HG03457 (cell line): ENCODE measurements at regions not wholly inside any gene's neighbourhood (a gene's known extent, or its start where the extent isn't known, plus 50 kb on each side); places are given as distances from the start of the nearest gene placed in this dataset.

Experiments used
- ATAC-seq: cut with Tn5 transposase; IDR thresholded peaks from one replicate; pipeline ENCODE4 v1.9.1; 2021; ENCODE audit warnings: moderate number of reproducible peaks; ENCODE audit not compliant: unreplicated experiment

DNA sequence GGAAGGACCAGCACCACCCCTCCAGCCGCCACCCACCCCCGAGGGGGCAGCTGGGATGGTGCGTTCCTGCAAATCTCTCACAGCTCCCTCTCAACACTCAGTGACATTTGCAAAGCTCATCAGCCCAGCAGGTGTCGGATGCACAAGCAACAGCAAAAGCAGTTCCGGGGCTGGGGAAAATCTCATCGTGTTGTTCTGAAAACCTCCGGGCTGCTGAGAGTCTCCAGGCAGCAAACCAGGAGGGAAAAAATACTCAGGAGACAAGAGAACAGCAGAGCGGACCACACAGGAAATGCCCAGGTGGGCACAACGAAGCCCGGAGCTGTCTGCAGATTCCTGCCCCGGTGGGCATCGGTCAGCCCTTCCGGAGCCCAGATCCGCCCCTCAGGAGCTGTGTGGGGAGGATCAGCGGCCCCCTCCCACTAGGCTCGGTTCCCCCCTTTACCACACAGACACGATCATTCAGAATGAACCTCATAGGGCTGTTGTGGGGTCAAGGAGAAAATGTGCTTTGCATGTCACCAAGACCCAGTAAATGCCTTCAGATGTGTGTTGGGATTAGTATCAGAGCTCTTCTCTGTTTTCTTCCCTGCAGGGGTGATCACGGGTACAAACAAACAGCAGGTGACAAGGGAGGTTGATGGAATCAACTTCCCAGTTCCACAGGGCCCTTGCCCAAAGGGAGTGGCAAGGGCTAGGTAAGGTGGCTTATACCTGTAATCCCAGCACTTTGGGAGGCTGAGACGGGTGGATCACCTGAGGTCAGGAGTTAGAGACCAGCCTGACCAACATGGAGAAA is 127.0 kb upstream of the TIAM1 start:
- no peak for ATAC-seq

DNA sequence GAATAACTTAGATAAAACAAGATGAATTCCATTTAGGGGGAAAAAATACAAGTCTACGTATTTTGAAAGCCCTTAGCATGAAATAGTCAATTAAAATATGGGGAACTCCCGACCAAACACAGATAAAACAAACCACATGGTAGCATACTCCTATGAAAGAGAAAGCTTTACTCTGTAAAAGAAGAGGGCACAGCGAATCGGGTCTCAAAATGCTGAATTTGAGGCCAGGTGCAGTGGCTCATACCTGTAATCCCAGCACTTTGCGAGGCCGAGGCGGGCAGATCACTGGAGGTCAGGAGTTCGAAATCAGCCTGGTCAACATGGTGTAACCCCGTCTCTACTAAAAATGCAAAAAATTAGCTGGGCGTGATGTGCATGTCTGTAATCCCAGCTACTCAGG is 116.9 kb upstream of the TIAM1 start:
- no peak for ATAC-seq

DNA sequence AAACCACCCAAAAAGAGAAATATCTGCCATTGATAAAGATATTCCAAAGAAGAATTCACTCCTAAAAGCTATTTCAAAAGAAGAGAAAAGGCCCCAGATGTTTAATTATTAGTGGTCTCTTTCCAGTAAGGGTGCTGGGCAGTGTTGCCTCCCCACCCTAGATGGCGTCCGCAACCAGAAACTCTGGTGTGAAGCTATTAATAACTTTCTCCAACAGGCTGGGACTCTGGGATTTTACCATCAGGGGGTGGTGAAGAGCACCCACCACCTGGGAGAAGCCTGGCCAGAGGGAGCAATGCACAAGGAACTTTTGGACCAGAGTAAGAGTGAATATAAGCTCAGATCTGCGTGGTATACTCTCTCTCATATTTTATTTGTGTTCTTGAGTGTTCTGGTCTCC is 115.4 kb upstream of the TIAM1 start:
- ATAC-seq: no peak

DNA sequence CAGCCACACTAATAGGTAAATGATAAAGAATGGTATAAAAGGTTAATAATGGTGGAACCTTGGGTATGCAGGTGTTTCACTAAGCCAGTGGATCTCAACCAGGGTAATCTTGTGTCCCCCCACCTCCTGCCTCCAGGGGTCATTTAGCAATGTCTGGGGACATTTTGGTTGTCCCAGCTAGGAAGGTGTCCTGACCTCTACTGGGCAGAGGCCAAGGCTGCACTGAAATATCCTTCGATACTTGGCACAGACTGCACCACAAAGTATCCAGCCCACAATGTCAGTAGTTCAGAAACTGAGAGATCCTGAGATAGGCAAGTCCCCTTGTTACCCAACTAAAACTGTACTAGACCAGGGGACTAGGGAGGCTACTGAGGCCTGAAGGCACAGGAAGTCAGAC is 113.6 kb upstream of the TIAM1 start:
- ATAC-seq: no peak

DNA sequence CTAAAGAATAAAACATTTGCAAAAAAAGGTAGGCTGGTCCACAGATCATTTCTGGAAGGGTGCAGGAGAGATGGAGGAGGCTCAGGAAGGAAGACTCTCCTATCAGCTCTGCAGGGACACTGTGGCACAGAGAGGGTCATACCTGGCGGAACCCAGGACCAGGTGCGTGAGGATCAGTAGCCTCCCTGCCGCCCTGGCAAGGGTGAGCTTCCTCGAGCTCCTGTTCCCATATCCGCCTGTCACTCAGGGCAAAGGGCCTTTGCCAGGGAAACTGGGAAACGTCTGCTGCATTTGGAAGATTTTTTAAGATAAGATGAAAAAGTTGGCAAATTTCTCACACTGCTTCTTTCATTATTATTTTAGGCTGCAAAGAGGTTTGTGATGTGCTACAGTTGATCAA is 112.1 kb upstream of the TIAM1 start:
- no peak for ATAC-seq

DNA sequence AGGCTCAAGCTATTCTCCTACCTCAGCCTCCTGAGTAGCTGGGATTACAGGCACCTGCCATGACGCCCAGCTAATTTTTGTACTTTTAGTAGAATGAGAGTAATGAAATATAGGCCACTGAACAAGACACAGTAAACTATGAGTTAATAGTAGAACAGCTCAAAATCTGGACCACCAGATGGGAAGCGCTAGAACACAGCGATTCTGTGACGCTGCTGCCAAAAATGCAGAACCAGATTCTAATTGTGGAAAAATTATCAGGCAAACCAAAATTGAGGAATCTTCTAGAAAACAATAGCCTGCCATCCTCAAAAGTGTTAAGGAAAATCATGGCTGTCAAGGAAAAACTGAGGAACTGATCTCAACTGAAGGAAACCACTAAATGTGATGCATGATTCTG is 111.4 kb upstream of the TIAM1 start:
- no peak for ATAC-seq

DNA sequence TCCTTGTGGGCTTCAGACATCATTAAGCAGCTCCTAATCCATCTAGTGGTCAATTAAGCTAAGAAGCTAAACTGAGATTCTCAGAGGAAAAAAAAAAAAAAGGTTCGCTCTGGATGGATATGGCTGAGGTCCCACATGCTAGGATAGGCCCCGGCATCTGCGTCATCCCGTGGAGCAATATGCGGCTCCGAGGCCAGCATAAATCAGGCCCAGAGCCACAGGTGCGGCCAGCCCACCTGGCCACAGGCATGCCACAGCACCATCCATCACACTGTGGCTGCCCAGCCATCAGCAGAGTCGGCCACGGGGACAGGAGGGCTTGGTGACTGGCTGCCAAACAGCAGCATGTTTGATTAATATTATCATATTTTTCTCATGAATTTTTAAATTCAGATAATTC is 106.9 kb upstream of the TIAM1 start:
- no peak for ATAC-seq

DNA sequence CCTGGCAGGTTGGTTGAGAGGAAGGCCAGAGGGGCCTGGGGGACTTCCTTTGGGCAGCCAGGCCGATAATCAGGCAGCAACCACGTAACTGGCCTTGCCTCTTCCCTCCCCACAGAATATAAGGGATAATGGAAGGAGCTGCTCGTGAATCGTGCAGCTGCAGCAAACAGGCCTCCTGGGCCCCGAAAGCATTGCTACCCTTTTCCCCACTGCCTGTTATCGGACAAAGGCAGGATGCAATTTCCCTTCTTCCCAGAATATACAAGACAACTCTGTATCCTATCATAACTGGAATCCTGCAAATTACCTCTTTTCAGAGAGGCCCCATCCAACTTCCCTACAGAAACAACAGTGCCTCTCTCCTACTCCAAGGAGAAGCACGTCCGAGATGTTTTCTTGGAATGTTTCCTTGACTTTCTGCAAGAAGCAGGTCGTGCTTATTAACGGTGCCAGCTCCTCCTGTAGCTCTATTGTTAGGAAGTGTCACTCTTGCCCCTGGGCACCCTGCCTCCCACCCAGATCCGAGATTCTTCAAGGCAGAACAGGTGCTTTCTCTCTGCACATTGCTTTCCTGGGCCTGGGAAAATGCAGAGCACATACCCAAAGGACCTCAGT is 106.0 kb upstream of the TIAM1 start:
- ATAC-seq: no peak

DNA sequence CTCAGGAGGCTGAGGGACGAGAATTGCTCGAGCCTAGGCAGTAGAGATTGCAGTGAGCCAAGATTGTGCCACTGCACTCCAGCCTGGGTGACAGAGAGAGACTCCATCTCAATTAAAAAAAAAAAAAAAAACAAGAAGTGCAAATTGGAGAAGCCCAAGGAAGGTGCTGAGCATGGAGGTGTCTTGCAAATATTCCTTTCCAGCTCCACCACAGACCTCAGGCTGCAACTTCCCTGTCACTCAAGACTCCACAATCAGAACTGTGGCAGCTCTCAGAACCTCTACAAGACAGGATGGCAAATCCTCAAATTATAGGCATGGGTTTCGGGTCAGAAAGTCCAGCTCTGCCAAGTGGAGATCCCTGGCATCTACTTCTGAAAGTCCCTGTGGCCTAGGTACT is 104.4 kb upstream of the TIAM1 start:
- ATAC-seq: no peak

DNA sequence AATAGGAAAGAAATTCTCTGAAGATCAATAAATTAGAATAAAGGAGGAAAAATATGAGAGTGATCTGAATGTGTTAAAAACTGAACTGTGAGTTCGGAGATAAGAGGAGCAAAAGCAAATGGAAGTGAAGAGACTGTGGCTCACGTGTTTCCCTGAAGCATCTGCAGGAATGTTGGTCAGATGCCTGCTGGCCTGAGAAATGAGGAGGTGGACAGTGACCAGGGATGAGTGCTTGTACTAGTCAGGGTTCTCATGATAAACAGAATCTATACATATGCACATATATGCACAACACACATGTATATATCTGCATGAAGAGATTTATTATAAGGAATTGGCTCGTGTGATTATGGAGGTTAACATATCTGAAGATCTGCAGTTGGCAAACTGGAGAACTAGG is 103.4 kb upstream of the TIAM1 start:
- ATAC-seq: no peak

DNA sequence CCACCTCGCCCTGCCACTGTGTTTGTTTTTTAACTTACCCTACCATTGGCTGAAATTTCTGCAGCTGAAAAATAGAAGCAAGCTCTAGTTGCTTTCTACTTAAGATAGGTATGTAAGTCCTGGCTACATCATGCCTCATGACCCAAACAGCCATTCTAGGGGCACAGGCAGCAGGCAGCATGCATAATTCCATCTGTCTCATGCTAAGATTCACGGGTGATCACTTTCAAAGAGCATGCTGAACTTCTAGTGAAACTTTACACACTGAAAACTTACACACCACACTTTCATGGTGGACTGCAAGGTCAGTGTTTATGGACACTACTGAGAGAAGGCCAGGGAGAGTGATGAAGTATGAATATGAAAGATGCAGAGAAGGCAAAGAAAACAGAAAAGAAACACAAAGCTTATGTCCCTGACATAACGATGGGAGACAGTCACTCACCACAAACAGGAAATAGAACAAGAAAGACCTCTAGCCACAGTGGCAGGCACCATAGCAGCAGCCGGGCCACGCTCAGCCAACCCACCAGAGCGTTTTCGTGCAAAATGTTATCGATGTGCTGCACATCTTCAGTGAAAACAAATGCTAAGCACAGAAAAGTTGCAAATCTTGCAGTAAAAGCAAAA is 102.3 kb upstream of the TIAM1 start:
- no peak for ATAC-seq

DNA sequence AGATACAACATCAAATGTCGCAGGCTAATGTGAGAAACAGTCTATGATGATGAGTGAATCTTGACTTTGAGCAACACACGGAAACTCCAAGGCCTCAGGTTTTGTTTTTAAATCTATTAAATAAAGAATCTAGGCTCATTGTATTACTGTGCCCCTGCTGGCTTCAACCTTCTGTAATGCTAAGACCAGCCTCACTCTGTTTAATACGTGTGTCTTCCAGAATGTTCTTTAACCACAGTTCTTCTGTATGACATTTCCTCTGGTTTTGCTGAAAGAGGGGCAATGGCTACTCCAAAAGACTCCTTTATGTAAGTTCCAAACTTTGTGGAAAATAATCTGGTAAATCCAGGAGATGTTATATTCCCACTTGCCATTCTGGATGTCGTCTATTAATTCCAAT is 101.1 kb upstream of the TIAM1 start:
- ATAC-seq: no peak

DNA sequence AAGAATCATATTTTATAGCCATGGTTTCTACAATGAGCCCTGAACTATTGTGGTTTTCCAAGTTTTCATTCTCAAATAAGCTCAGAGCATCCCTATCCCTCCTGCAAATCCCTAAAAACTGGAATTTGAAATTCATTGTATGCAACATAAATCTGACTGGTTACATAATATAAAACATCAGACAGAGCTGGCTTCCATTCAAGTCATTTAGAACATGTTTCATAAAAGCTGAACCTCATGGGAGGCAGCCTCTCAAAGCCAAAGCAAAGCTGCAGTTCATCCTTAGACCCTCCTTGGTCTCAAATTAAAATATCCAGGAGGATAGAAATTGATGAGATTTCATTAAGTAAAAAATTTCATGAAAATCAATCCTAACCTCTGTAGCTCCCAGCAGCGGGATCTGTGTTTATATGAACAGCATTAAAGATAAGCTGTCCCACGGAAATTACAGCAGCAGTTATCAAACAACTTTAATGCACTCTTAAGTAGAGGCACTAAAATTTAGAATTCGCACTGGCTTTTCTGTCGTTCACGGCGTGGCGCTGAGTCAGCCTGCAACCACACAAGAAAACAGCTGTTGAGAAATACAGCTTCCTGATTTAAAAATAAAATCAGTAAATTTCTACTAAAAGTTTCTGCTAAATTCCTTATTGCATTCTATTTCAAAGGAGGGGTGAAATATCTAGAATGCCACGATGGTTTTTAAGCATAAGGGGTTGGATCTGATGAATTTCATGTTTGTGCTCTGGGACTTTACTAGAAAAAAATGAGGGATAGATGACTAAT is 99.9 kb upstream of the TIAM1 start:
- ATAC-seq: no peak

DNA sequence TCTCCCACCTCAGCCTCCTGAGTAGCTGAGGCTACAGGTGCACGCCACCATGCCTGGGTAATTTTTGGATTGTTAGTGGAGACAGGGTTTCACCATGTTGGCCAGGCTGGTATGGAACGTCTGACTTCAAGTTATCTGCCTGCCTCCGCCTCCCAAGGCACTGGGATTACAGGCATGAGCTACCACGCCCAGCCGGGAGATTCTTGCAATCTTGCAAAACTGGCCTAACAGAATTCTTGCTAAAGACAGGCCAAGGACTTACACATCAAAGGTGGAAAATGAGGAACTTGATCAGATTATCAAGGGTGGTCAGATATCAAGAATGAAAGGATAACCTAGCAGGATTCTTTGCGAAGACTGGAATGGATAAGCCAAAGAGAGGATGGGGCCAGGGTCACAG is 98.3 kb upstream of the TIAM1 start:
- no peak for ATAC-seq

DNA sequence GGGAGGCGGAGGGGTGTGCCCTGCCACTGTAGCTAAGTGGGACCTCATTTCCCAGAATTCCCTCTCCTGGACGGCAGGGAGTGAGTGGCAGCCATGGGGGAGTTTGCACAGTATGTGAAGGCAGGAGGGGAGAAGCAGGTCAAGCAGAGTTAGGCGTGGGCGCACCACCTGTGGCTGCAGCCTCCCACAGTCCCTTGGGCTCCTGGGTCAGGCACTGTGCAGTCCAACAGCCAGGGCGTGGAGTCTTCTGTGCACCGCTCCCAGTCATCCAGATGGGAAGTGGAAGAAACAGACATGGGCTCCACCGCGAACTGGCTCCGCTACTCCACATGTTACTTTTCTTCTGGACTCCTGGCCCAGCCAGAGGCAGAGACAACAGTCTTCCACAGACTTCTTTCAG is 85.4 kb upstream of the TIAM1 start:
- ATAC-seq: no peak

DNA sequence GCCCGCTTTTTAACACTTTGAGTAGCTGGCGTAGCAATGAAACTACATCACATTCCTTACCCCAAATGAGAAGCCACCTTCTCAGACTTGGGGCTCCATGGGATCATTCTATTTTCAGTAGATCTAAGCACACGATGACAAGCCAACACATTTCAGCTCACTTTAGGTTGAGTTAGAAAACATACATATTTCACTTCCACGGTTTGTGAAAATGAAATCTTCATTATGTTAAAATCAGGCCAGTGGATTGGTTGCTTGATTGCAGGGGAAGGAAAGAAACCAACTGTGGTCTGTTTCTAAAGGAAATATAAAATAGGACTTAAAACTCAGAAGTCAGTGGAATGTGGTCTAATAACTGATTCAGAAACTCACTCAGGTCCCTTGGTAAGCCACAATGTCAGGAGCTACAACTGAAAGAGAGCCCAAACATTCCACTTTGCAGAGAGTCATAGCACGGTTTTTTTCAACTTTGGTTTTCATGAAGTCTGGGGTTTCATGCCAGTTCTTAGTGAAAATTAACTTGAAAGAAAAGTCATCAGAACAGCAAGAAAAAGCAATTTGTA is 82.3 kb upstream of the TIAM1 start:
- no peak for ATAC-seq

DNA sequence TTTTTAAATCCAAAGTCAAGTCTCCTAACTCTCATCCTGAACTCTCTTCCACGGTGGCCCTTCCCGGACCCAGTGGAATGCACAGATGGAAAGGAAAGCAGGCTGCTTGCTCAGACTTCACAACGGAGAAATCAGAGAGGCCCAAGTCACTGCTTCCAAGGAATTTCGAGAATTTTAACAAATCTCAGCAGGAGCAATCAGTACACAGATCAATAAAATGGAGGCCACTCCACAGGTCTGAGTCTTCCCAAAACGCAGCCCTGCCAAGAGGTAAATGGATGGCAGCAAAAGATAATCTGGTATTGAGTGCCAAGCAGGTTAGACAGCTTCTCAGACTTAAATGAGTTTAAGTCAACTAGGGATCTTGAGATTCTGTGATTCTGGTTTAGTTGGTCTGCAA is 81.1 kb upstream of the TIAM1 start:
- ATAC-seq: no peak

DNA sequence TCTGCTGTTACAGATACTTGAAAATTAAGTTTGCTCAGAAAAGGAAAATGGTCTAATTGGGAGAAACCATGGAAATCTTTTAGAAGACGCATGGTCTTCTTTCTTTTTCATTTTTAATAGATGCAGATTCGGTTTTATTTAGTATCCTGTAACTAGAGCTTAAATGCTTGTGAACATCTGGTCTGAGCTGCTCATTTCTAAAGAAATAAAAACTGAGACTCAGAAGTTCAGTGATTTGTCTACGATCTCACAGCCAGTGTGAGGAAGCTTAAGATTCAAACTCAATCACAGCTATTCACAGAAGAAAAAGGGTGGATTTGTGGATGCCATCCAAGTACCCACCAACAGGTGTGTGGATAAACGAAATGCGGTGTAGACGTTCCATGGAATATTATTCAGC is 80.0 kb upstream of the TIAM1 start:
- ATAC-seq: no peak

DNA sequence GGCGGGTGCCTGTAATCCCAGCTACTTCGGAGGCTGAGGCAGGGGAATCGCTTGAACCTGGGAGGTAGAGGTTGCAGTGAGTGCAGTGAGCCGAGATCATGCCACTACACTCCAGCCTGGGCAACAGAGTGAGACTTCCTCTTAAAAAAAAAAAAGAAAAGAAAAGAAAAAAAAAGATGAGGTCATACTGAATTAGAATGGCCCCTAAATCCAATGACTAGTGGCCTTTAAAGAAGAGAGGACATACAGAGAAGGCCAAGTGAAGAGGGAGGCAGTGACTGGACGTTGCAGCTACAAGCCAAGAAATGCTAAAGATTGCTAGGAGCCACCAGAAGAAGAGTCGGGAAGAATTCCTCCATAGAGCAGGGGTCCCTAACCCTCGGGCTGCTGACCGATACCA is 76.9 kb upstream of the TIAM1 start:
- no peak for ATAC-seq

DNA sequence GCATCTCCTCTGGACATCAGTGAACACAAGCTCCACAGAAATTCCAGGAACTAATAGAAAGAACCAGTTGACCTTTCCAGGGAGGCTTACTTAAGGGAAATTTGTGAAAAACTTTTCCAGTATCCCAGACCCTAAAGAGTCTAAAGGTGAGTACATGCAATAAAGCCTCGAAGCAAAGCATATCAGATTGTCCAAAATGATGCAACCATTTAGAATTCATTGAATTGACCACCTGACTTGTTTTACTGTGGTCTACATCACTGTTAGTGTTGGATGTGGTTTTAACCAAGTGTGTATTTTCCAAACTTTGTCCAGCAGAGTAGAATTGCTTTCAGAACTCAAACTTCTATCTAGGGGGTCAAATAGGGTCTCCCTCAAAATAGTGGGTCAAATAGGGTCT is 76.3 kb upstream of the TIAM1 start:
- no peak for ATAC-seq

DNA sequence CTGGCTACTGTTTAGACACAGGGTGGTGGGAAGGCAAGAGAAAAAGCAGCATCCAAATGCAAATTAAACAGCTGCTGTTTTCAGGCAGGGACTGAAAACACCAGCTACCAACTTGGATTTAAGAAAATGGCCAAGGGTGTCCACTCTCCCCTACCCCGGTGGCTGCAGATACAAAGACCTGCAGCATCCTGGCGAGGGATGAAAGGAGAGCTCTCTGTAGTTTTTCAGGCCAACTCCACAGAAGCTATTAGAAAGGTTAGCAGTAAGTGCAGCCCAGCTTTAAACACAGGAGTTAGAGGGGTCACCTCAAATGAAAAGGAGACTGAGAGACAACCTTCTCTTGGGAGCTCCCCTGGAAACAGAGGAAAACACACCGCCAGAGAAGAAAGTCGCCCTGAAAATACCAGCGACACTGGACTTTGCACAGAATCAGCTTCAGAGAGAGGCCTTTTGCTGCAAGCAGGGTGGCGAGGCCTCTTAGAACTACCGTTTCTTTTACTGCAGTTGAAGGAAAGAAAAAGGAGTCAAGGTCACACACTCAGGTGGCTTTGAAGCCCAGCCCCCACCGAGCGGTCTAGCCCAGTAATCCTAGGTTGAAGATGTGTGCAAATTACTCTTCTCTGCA is 74.4 kb upstream of the TIAM1 start:
- ATAC-seq: no peak
